Ecto neural progenitor cell (in vitro differentiated cells): ENCODE measurements at regions not wholly inside any gene's neighbourhood (a gene's known extent, or its start where the extent isn't known, plus 50 kb on each side); places are given as distances from the start of the nearest gene placed in this dataset.

Source experiments
- DNase-seq: peaks from one replicate; pipeline ENCODE4 v3.0.0-alpha.2; 2018; ENCODE audit warnings: low spot score

DNA sequence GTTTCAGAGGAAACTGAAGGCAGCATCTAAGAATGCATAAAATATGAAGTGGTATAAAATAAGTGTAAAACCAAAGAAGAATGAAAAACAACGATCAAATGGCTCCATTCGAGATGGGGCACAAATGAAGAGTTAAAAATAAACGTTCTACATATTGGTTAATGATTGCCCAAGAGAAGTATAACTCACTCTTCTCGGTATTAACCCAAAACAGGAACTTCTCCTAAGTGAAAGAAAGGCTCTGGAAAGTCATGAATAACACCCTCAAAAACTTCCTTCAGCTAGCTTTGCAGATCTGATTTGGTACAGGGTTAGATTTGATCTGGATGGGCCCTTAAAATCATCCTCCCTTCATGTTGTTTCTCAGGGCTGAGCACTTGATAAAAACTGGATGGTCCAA, 94.3 kb upstream of the ADO start:
- no peak for DNase-seq

DNA sequence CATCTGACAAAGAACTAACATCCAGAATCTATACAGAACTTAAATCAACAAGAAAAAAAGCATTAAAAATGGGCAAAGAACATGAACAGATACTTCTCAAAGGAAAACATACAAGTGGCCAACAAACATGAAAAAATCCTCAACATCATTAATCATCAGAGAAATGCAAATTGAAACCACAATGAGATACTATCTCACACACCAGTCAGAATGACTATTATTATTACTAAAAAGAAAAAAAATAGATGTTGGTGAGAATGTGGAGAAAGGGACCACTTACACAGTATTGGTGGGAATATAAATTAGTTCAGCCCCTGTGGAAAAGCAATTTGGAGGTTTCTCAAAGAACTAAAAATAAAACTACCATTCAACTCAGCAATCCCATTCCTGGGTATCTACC, 89.1 kb upstream of the ADO start:
- DNase-seq, result no peak

DNA sequence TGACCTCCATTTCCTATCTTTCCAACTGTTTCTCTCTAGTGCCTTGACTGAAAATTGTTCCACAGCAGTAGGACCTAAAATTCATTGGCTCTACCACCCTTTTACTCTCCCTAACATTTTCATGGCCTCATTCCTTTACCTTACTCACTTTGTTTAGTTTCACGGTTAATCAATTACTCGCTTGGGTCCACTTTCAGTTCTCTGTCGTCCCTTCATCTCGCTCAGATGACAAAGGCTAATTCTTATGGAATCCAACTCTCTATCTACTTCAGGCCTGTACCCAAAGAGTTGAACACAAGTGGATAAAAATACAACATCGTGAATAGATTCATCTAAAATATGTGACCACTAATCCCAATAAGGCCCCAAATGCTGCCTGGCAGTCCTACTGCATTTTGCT, 85.9 kb upstream of the ADO start:
- DNase-seq, result no peak

DNA sequence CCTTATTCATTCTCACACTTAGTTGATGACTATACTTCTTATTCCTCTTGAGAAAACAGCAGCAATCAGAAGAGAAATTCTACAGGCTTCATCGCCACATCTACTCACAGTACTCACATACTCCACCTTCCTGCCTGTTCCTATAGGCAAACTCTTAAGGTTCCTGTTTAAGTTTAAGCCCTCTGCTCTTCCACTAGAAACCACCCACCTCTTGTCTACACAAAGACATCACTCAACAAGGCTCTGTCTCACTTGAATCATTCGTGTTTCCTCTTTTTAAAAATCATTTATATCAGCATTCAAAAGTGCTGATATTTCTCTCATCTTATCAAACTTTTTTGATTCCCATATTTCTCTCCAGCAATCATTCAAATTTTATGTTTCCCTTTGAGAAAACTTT, 85.5 kb upstream of the ADO start:
- no peak for DNase-seq

DNA sequence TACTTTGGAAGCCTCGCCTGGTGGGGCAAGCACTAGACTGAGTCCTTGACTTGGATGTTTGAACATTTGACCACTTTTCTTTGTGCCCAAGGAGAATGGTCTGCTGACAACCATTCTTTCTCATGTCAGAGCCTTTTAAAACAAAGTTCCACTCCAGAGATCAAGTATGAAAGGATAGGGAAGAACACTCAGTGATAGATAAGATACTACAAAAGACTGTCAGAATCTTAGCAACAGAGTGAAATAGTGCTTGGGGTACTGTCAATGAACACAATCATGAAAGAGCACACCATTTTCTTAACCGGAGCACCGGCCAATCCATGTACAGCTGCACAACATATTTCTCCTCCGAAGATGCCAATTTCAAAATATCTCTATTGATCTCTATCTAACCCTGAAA, 82.8 kb upstream of the ADO start:
- no peak for DNase-seq

DNA sequence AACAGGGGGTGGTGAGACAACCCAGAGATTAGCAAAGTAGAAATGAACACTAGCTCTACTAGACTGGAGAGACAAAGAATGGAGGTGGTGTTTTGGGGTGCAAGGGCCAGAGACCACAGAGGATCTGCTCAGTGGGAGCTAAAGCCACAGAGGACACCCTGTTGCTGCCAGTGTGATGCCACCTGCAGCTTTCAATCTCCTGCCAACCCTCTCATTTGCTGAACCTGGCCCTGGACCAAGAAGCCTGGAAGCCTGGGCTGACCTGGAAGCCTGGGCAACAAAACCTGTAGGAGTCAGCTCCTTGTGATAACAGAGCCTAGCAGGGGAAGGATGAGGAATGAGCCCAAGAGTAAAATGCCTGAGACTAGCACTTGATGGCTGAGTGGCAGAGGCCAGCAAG, 81.1 kb upstream of the ADO start:
- DNase-seq, result no peak

DNA sequence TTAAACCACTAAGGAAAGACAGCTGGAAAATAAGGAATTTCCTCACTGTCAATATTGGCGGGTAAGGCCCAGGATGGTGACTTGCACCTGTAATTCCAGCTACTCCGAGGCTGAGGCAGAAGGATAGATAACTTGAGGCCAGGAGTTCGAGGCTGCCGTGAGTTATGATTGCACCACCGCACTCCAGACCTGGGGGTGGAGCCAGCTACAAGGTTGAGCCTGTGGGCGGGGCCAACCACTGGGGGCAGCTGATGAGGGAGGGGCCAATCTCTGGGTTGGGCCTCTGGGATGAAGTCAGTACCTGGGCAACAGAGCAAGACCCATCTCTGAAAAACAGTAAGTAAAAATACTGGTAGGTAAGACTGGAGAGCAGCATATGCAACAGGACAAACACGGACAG, 80.1 kb upstream of the ADO start:
- DNase-seq, result no peak

DNA sequence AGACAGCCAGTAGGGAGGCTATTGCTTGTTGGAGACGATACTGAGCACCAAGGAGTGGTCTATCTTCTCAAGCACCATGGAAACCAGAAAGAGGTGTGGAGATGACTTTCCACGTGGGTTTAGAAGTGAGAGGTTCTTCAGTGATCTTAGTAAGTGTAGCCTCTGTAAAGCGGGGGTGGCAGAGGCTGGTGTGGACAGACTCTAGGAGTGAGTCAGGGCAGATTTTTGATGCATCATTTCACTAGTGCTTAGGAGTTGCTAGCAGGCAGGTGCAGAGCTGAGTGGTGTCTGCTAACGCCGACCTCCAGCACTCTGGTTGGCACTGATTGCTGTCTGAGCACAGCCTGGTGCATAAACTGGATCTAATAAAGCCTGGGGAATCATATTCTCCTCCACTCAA, 78.4 kb upstream of the ADO start:
- DNase-seq, result no peak

DNA sequence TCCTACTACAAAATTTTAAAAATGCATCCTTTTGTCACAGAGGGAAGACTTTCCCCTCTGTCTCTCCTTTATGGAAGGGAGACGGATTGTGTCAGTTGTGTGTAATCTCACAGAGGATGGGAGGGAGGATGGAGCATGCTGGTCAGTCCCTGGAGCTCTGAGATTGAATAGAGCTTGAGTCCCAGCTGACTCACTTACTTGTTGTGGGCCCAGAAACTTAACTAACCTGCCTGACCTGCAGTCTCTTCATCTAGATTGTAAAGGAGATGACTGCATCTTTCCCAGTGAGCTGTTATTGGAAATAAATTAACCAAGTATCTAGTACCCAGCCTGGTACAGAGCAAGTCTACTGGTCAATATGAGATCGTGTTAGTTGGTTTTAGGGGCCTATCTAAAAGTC, 77.9 kb upstream of the ADO start:
- no peak for DNase-seq

DNA sequence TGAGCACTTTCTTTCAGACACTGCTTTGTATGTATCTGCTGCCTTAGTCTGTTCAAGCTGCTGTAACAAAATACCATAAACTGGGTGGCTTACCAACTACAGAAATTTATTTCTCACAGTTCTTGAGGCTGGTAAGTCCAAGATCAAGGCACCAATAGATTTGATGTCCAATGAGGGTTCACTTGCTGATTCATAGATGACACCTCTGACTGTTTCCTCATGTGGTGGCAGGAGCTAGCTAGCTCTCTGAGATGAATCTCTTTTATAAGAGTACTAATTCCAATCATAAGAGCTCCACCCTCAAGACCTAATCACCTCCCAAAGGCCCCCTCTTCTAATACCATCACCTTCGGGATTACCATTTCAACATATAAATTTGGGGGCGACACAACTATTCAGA, 76.6 kb upstream of the ADO start:
- DNase-seq, result no peak

DNA sequence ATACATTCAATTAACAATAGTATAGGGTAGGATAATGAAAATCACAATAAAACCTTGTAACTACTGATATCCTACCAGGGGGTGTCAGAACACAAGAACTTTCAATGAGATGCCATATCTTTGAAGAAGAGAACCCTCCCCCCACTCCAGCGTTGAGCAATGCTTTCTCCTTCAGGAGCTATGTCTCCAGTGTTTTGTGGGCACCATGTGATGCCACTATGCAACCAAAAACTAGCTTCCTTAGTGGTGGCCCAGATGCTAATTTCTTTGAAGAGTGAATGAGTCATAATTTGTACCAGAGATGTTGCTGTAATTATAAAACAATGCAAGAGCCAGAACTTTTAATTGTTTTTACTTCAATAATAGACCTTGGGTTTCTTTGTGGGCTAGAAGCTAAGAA, 76.0 kb upstream of the ADO start:
- no peak for DNase-seq

DNA sequence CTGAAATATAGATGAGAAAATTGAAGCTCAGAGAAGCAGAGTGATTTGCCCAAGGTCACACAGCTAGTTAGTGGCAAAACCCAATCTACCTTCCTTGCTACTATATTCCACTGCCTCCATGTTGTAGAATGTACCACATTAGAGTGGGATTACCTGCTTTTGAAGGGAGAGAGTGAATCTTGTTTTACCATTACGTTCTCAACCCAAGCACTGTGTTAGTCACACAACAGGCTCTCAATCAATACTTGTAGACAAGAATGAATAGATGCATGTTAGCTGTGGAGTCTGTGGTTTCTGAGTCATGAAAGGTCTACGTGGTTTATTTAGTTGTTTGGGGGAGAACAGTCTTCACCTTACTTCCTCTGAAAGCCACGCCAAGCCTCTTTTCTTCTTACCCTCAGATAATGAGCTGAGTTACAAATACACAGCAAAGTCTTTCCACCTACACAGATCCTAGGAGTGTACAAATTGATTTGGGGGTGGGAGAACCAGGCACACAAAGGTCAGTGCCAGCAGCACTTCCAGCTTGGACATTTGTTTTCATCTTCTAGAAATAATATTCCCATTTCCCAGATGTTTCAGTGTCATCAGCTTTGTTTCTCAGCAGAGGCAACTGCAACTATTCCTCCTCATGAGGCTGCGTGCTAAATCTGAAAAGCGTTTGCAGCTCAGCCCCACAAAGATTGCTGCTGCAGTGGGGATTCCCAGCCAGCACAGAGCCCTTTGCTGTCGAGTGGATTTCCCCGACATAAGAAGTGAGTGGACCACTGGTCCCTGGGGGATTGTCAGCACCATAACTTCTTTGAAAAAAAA, 71.5 kb upstream of the ADO start:
- no peak for DNase-seq

DNA sequence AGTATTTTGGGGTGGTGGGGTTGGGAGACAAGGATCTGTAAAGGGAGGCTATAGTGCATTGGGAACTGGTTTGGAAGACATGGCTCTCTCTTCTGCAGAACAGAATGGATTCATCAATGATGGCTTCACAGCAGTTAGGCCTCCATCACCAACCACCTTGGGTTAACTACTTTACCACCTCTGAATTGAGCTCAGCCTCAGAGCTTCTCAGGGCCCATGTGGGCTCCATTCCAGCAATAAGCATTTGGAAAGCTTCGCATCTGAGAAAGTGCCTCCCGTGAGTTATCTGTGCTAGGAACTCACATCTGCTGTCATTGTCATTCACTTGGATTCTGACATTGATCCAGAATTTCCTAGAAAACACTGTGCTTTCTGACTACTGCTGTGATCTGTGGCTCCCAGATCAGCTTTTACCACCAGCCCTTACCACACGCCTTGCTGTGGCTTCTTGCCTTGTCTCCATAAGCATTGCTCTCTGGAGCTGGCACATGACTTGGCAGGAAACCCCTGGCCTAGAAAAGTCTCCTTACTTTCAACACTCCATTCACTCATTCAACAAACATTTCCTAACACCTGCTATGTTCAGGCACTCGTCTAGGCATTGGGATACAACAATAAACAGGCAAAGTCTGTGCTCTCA, 70.7 kb upstream of the ADO start:
- DNase-seq, result no peak

DNA sequence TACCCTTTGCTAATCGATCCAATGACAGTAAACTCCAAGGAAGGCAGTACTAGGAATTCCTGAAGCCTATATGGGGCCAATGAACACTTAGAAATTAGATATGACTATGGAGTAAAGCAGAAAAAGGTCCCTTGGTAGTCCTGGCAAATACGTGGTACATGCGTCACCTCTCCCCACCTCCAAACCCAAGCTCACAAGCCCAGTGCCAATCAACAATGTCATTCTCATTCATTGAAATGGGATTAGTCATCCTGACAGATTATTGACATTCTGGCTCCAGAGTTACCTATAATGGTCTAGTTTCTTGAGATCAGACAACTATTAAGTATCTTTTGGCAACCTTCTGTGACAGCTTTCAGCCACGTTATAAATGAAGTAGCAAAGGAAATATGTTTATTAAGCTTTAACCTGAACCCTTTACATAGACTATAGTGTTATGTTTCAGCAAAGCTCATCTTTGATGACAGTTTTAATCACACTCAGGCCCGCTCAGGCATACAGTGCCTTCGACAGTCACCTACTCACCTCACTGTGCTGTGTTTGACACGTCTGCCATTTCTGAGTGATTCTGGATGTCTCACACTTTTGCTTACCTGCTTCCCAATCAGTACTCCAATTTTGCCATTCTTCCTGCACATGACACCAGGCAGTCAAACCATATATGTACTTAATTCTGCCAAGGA, 69.6 kb upstream of the ADO start:
- DNase-seq, result no peak

DNA sequence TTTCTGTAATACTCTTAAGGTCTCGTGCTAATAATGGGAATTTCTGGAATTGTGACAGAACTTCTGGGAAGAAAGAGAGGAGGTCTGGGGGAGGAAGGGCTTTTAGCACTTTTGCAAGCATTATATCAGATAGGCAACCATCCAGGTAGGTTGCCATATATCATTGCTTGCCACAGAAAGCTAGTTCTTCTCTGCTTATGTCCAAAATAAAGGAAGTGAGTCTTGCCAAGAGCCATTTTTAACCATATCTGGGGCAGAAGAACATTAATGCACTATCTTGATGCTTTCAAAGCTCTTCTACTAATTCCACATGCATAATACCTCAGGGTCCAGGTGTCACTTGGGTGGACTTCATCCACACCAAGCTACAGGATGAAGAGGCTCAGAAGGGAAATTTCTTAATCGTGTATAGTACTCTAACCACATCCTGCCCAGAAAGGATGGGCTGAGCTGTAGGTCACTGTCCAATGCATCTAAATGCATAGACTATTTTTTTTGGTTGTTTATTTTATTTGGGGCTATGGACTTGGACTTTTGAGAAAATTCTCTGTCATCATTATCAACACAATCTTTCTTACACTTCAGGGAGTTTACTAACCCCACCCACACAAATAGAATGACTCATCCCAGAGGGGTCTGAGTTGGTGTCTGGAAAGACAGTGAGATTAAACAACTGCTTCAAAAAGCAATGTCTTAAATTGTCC, 68.9 kb upstream of the ADO start:
- DNase-seq, result no peak

DNA sequence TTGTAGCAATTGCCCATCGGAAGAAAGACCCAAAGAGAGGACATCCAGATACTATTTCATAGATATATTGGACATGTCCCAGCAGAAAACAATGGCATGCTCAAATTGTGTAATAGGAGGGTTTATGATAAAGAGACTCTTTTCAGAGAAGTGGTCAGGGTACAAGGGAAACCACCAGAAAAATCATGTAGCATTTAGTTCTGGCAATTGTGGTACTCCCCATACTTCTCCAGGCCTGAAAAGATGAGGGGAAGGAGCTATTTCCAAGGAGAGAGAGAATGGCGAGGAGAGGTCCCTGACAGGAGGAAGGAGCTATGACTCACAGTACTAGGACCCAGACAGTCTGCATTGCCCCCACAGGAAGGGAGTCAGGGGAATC, 68.4 kb upstream of the ADO start:
- DNase-seq, result no peak

DNA sequence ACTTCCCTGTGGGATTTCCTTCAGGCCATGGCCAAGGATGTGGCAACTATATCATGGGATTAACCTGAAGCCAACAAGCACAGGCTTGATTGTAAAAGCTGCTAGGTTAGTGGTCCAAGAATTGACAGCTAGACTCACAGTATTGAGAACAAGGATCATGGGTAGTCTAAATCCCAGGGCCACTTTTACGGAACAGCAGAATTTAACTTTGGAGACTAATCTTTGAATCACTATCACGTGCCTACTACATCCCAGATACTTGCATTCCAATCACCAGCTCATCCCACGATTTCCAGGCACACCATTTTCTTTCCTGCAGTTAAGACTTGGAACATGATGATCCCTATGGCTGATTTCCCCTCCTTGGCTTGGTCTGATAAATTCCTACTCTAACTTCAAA, 65.6 kb upstream of the ADO start:
- no peak for DNase-seq

DNA sequence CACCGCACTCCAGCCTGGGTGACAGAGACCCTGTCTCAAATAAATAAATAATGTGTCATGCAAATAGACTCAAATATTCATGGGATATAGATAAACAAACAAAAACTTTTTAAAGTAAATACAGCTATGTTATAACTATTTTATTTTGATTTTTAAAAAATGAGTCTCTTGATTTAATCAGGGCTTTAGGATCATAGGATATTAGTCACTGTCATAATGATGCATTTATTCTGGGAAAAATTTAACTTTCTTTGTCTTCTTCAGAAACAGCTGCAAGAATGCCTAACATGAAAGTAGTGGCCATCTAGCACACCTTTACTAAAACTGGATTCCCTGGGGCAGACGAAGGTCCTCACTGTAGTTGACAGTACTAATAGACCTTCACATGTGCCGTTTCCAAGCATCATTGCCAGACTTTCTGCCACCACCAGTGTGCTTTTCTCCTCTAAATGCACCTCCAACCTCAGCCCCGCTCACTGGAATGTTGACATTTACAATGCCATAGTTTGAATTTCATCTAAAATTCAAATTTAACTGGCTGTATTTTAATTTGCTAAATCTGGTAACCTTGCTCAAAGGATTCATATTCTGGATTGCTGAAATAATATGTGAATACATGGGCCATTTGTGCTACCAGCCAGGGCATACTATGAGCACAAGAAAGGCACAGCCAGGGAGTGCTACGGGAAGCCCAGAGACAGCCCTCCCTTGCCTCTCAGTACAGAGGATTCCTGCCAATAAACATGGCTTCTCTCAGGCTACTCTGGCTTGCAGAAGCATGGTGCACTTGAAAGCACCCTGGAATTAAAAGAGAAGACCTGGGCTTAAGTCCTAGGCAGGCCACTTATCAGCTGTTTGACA, 63.4 kb upstream of the ADO start:
- no peak for DNase-seq

DNA sequence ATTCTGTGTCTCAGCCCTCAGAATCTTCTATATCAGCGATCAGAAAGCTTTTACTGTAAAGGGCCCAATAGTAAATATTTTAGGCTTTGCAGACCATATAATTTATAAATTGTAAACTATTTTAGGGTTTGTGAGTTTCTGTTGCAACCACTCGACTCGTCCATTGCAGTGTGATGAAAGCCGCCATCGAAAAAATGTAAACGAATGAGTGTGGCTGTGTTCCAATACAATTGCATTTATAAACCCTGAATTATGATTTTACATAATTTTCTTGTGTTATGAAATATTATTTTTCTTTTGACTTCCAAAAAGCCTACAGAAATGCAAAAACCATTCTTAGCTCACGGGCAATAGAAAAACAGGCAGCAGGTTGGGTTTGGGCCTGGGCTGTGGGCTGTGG, 62.5 kb upstream of the ADO start:
- no peak for DNase-seq

DNA sequence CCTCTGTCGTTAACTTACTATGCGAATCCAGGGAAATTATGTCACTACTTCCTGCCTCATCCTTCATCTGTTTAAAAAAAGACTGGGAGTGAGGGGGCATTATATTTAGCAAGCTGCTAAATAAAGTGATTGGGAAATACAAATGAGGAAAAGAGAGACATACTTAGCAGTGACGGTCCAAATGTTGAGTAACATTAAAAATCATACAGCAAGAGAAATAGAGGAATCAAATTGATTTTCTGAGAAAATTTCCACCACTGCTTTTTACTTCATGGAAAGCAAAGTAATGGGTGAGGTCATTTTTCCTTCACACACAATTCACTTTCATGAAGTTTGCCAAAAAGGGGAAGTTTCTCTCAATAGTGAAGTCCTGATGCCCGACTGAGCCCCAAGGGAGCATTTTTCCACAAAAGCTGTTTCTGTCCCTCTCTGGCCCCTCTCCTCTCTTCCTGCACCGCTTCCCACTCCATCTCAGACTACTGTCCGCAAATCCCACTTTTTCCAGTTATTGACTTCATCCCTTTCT, 61.9 kb upstream of the ADO start:
- no peak for DNase-seq

DNA sequence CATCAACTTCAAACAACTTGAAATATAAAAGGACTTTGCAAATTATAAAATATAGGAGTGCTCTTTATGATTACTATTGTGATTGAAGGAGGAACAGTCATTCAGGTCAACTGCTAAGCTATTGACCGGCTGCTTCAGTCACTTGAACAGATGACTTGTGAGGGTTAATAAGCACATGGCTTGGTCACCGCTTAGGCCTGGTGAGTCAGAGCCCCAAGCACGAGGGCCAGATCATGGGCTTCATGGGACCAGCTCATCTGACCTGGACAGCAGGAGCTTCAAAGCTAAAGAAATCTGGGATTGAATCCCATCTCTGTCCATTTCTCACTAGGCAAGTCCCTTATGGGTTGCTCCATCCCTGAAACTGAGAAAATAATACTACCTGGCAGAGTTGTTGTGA, 60.4 kb upstream of the ADO start:
- no peak for DNase-seq

DNA sequence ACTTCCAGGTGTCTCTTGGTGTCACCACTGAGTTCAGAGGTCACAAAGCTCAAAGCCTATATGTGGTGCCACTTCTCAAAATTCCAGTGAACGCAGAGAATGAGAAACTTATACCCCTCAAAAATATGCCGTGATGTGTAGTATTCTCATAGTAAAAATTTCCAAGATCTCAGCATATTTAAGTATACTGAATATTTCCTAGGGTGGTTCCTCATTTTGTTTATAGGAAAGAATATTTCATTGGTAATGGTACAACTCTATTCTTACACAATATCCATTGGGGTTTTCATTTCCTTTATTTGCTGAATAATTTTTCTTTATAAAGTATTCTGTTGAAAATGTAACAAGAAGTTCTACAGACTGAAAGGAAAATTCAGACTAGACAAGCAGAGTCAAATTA, 58.9 kb upstream of the ADO start:
- no peak for DNase-seq
